NCI-H526 treated with DMSO at 0.1 percent for 48 hours (cell line): ENCODE measurements at regions not wholly inside any gene's neighbourhood (a gene's known extent, or its start where the extent isn't known, plus 50 kb on each side); places are given as distances from the start of the nearest gene placed in this dataset.

ENCODE experiments used
- DNase-seq: peaks from one replicate; lab custom pipeline; 2025; lab: John Stamatoyannopoulos, UW

- no peak for DNase-seq
Observed at GRCh38 chr10:10462151-10462941, 555.3 kb upstream of the CELF2 start.

- DNase-seq, result no peak
Observed at GRCh38 chr10:10471758-10472157, 545.9 kb upstream of the CELF2 start.

- no peak for DNase-seq
Observed at GRCh38 chr10:10475812-10476211, 541.9 kb upstream of the CELF2 start.

GRCh38 chr10:10477844-10478243 is 539.8 kb upstream of the CELF2 start:
- no peak for DNase-seq

- no peak for DNase-seq
Observed at GRCh38 chr10:10479465-10479864, 538.2 kb upstream of the CELF2 start.

GRCh38 chr10:10482613-10483012 is 535.1 kb upstream of the CELF2 start:
- peak; percentile 3 for DNase-seq

GRCh38 chr10:10489076-10489475 is 528.6 kb upstream of the CELF2 start:
- DNase-seq, result no peak

- no peak for DNase-seq
Observed at GRCh38 chr10:10489805-10490571, 527.7 kb upstream of the CELF2 start.

- no peak for DNase-seq
Observed at GRCh38 chr10:10490581-10490980, 527.1 kb upstream of the CELF2 start.

- DNase-seq, result no peak
Observed at GRCh38 chr10:10492420-10492819, 525.3 kb upstream of the CELF2 start.

GRCh38 chr10:10493833-10494232 is 523.8 kb upstream of the CELF2 start:
- DNase-seq, result no peak

- DNase-seq, result no peak
Observed at GRCh38 chr10:10497245-10497644, 520.4 kb upstream of the CELF2 start.

- no peak for DNase-seq
Observed at GRCh38 chr10:10498781-10499180, 518.9 kb upstream of the CELF2 start.

- no peak for DNase-seq
Observed at GRCh38 chr10:10499839-10500238, 517.8 kb upstream of the CELF2 start.

GRCh38 chr10:10500937-10501336 is 516.7 kb upstream of the CELF2 start:
- DNase-seq, result no peak

GRCh38 chr10:10503772-10504171 is 513.9 kb upstream of the CELF2 start:
- no peak for DNase-seq

- DNase-seq, result no peak
Observed at GRCh38 chr10:10508211-10508610, 509.5 kb upstream of the CELF2 start.

- no peak for DNase-seq
Observed at GRCh38 chr10:10510179-10510578, 507.5 kb upstream of the CELF2 start.

GRCh38 chr10:10513067-10513466 is 504.6 kb upstream of the CELF2 start:
- no peak for DNase-seq

- DNase-seq, result no peak
Observed at GRCh38 chr10:10513898-10514297, 503.8 kb upstream of the CELF2 start.

- peak; percentile 34 for DNase-seq
Observed at GRCh38 chr10:10514797-10515196, 502.9 kb upstream of the CELF2 start.

GRCh38 chr10:10515479-10516204 is 502.0 kb upstream of the CELF2 start:
- DNase-seq, result no peak
